ENCODE measurements at regions not wholly inside any gene's neighbourhood (a gene's known extent, or its start where the extent isn't known, plus 50 kb on each side); places are given as distances from the start of the nearest gene placed in this dataset.

GRCh38 chr1:67540733-67541125 lies 110.5 kb upstream of the SERBP1 start:
- H3K36me3 ChIP-seq (ENCODE audit: insufficient read depth, low read length), result no peaks in the 10 kb centered on the region
- no peaks in the 10 kb centered on the region for H3K27me3 ChIP-seq (ENCODE audit: control insufficient read depth in 1 of 2, insufficient read depth in 2 of 2, low read length in 2 of 2)
- intact Hi-C loops (cut with DNase I, micrococcal nuclease), result no loop called here
- H3K4me1 ChIP-seq (ENCODE audit: insufficient read depth, low read length), result no peaks in the 10 kb centered on the region
- H3K4me3 ChIP-seq (ENCODE audit: low read length), result no peak overlapping the region
- ChIA-PET CTCF (interaction anchor here (1.1 kb wide), 1 partner anchor 21 kb away, joined by 3 read pairs; no protein-coding TSS in a partner anchor), POLR2A (no interaction called here)
- Mint-ChIP-seq H3K27ac (no peak overlapping the region), H3K27me3 (no peaks in the 10 kb centered on the region), H3K4me3 (no peak overlapping the region), H3K4me1 (ENCODE audit: low read depth) (no peaks in the 10 kb centered on the region), H3K36me3 (ENCODE audit: low read depth) (no peaks in the 10 kb centered on the region), H3K9me3 (no peaks in the 10 kb centered on the region)
- no peaks in the 10 kb centered on the region for H3K9me3 ChIP-seq (ENCODE audit: control insufficient read depth in 1 of 2, insufficient read depth in 1 of 2, low read length in 2 of 2)
- DNase-seq (no peak), ATAC-seq (ENCODE audit: poor library complexity) (no peak)
- TF ChIP-seq CTCF (IDR thresholded peaks at IDR 0.05), result no peak
- H3K27ac ChIP-seq (ENCODE audit: low read depth in 1 of 2, low read length in 2 of 2), result no peak overlapping the region

- Histone ChIP-seq H3K27me3 (ENCODE audit: control insufficient read depth in 1 of 2, insufficient read depth in 2 of 2, low read length in 2 of 2) (no peaks in the 10 kb centered on the region), H3K9me3 (ENCODE audit: control insufficient read depth in 1 of 2, insufficient read depth in 1 of 2, low read length in 2 of 2) (no peaks in the 10 kb centered on the region), H3K36me3 (ENCODE audit: insufficient read depth, low read length) (no peaks in the 10 kb centered on the region), H3K4me3 (ENCODE audit: low read length) (no peak overlapping the region), H3K4me1 (ENCODE audit: insufficient read depth, low read length) (no peaks in the 10 kb centered on the region), H3K27ac (ENCODE audit: low read depth in 1 of 2, low read length in 2 of 2) (no peak overlapping the region)
- ChIA-PET POLR2A (no interaction called here), CTCF (no interaction called here)
- Mint-ChIP-seq H3K4me1 (ENCODE audit: low read depth) (no peaks in the 10 kb centered on the region), H3K4me3 (no peak overlapping the region), H3K27ac (no peak overlapping the region), H3K27me3 (no peaks in the 10 kb centered on the region), H3K9me3 (no peaks in the 10 kb centered on the region), H3K36me3 (ENCODE audit: low read depth) (no peaks in the 10 kb centered on the region)
- no peak for DNase-seq
- ATAC-seq (ENCODE audit: poor library complexity), result no peak
- no peak for TF ChIP-seq CTCF (IDR thresholded peaks at IDR 0.05)
- intact Hi-C loops (cut with DNase I, micrococcal nuclease), result no loop called here
Observed at GRCh38 chr1:67542747-67543146, 112.5 kb upstream of the SERBP1 start.

GRCh38 chr1:67544921-67545320 lies 114.7 kb upstream of the SERBP1 start:
- Histone ChIP-seq H3K4me3 (ENCODE audit: low read length) (no peak overlapping the region), H3K4me1 (ENCODE audit: insufficient read depth, low read length) (no peaks in the 10 kb centered on the region), H3K36me3 (ENCODE audit: insufficient read depth, low read length) (no peaks in the 10 kb centered on the region), H3K9me3 (ENCODE audit: control insufficient read depth in 1 of 2, insufficient read depth in 1 of 2, low read length in 2 of 2) (no peaks in the 10 kb centered on the region), H3K27me3 (ENCODE audit: control insufficient read depth in 1 of 2, insufficient read depth in 2 of 2, low read length in 2 of 2) (no peaks in the 10 kb centered on the region), H3K27ac (ENCODE audit: low read depth in 1 of 2, low read length in 2 of 2) (no peak overlapping the region)
- no peaks in the 10 kb centered on the region for H3K4me1 Mint-ChIP-seq (ENCODE audit: low read depth)
- no peak for TF ChIP-seq CTCF (IDR thresholded peaks at IDR 0.05)
- no peaks in the 10 kb centered on the region for H3K36me3 Mint-ChIP-seq (ENCODE audit: low read depth)
- CTCF ChIA-PET, result interaction anchor here (0.7 to 1.3 kb wide), 2 partner anchors 32 to 215 kb away, joined by 3 to 4 read pairs; no protein-coding TSS in a partner anchor
- H3K9me3 Mint-ChIP-seq, result no peaks in the 10 kb centered on the region
- H3K4me3 Mint-ChIP-seq, result no peak overlapping the region
- H3K27ac Mint-ChIP-seq, result no peak overlapping the region
- no peaks in the 10 kb centered on the region for H3K27me3 Mint-ChIP-seq
- intact Hi-C loops (cut with DNase I, micrococcal nuclease), result no loop called here
- ATAC-seq (ENCODE audit: poor library complexity), result no peak
- POLR2A ChIA-PET, result no interaction called here
- DNase-seq, result no peak

All from CD4-positive, alpha-beta T cell (primary cell).